ENCODE measurements at regions not wholly inside any gene's neighbourhood (a gene's known extent, or its start where the extent isn't known, plus 50 kb on each side); places are given as distances from the start of the nearest gene placed in this dataset.

- TF ChIP-seq POLR2A (IDR thresholded peaks at IDR 0.05) (no peak), CTCF (IDR thresholded peaks at IDR 0.05) (no peak)
Observed at GRCh38 chr1:34296059-34296458, 119.4 kb downstream of the C1orf94 start.

Data from lower leg skin (tissue), 3 donors.